Thoracic aorta (tissue), 2 donors: ENCODE measurements at regions not wholly inside any gene's neighbourhood (a gene's known extent, or its start where the extent isn't known, plus 50 kb on each side); places are given as distances from the start of the nearest gene placed in this dataset.

Experiments used
- ATAC-seq: fragments of 150-250 bp; one replicate; pipeline ENCODE4 v1.8.0; 2017; ENCODE audit warnings: low read depth; ENCODE audit not compliant: insufficient number of reproducible peaks, low FRiP score
- DNase-seq: peaks from one replicate; pipeline ENCODE4 v3.0.0-alpha.2; 2020; ENCODE audit warnings: low spot score
- H3K27ac ChIP-seq, 2 donors: fragments of 200-600 bp; sonication (generic); 1 replicate in 1 of 2; 2 replicates in 1 of 2; pipeline ENCODE4 v1.5.1; 2016; ENCODE audit warnings: mild to moderate bottlenecking in 2 of 2, moderate library complexity in 2 of 2
- H3K27me3 ChIP-seq: fragments of 200-600 bp; sonication (generic); replicated peaks from 2 replicates; pipeline ENCODE4 v1.6.0; 2016; ENCODE audit warnings: mild to moderate bottlenecking; ENCODE audit not compliant: insufficient read depth
- H3K36me3 ChIP-seq: fragments of 200-600 bp; sonication (generic); one replicate; pipeline ENCODE4 v1.5.1; 2016
- H3K4me1 ChIP-seq, 2 donors: fragments of 200-600 bp; sonication (generic); 1 replicate in 1 of 2; 2 replicates in 1 of 2; pipeline versions ENCODE4 v1.5.1 to v1.6.0; 2016; ENCODE audit warnings: low read depth in 2 of 2, mild to moderate bottlenecking in 1 of 2; ENCODE audit not compliant: control insufficient read depth in 1 of 2
- H3K4me3 ChIP-seq: fragments of 200-600 bp; sonication (generic); 2 replicates; pipeline ENCODE4 v1.5.1; 2016; ENCODE audit warnings: mild to moderate bottlenecking
- H3K9me3 ChIP-seq: fragments of 200-600 bp; sonication (generic); 2 replicates; pipeline ENCODE4 v1.5.1; 2016
- CTCF ChIP-seq: fragments of 200-600 bp; sonication (generic); IDR thresholded peaks from one replicate; pipeline ENCODE4 v1.5.1; 2019; ENCODE audit warnings: antibody characterized with exemption

GRCh38 chr9:74357577-74357976, 139.6 kb upstream of the RORB start:
- ATAC-seq: no peak
- no peaks in the 10 kb centered on the region for H3K27me3 ChIP-seq
- H3K27ac ChIP-seq: no peak overlapping the region
- no peaks in the 10 kb centered on the region for H3K9me3 ChIP-seq
- no peak overlapping the region for H3K4me3 ChIP-seq
- TF ChIP-seq CTCF: no peak
- no peaks in the 10 kb centered on the region for H3K4me1 ChIP-seq
- H3K36me3 ChIP-seq: no peaks in the 10 kb centered on the region
- DNase-seq: no peak

- ATAC-seq (no peak), DNase-seq (no peak)
- H3K27me3 ChIP-seq: no peaks in the 10 kb centered on the region
- no peaks in the 10 kb centered on the region for H3K9me3 ChIP-seq
- no peak overlapping the region for H3K27ac ChIP-seq
- no peaks in the 10 kb centered on the region for H3K36me3 ChIP-seq
- H3K4me1 ChIP-seq: no peaks in the 10 kb centered on the region
- TF ChIP-seq CTCF: no peak
- no peak overlapping the region for H3K4me3 ChIP-seq
Measured at GRCh38 chr9:74358959-74359358, 138.2 kb upstream of the RORB start.

GRCh38 chr9:74361508-74361907, 135.6 kb upstream of the RORB start:
- ATAC-seq (no peak), DNase-seq (no peak)
- H3K9me3 ChIP-seq: no peaks in the 10 kb centered on the region
- no peaks in the 10 kb centered on the region for H3K27me3 ChIP-seq
- no peak for TF ChIP-seq CTCF
- H3K27ac ChIP-seq: no peak overlapping the region
- H3K4me1 ChIP-seq: no peaks in the 10 kb centered on the region
- H3K36me3 ChIP-seq: no peaks in the 10 kb centered on the region
- no peak overlapping the region for H3K4me3 ChIP-seq

- H3K36me3 ChIP-seq: no peaks in the 10 kb centered on the region
Measured at GRCh38 chr9:74362423-74362822, 134.7 kb upstream of the RORB start.

GRCh38 chr9:74366111-74366510, 131.0 kb upstream of the RORB start:
- Histone ChIP-seq H3K4me3 (no peak overlapping the region), H3K36me3 (no peaks in the 10 kb centered on the region), H3K9me3 (no peaks in the 10 kb centered on the region), H3K27ac (no peak overlapping the region), H3K4me1 (no peaks in the 10 kb centered on the region), H3K27me3 (no peaks in the 10 kb centered on the region)
- TF ChIP-seq CTCF: no peak
- no peak for ATAC-seq
- no peak for DNase-seq

More at GRCh38 chr9:74362423-74362822, 134.7 kb upstream of the RORB start:
- Histone ChIP-seq H3K4me3 (no peak overlapping the region), H3K4me1 (no peaks in the 10 kb centered on the region), H3K9me3 (no peaks in the 10 kb centered on the region), H3K27me3 (no peaks in the 10 kb centered on the region), H3K27ac (no peak overlapping the region)
- no peak for ATAC-seq
- DNase-seq: no peak
- no peak for TF ChIP-seq CTCF
